GM23338 (cell line): ENCODE measurements at regions not wholly inside any gene's neighbourhood (a gene's known extent, or its start where the extent isn't known, plus 50 kb on each side); places are given as distances from the start of the nearest gene placed in this dataset.

Experiments used
- ATAC-seq: fragments of 200-7000 bp; cut with Tn5 transposase; 3 replicates; pipeline ENCODE4 v1.9.1; 2020
- DNase-seq: peaks from one replicate; pipeline ENCODE4 v3.0.0-alpha.2; 2015; ENCODE audit warnings: low spot score
- H2AFZ ChIP-seq: fragments of 200-600 bp; sonication (generic); 2 replicates; pipeline ENCODE4 v1.8.0; 2016; ENCODE audit warnings: antibody characterized with exemption, mild to moderate bottlenecking, moderate library complexity
- H3F3A ChIP-seq: fragments of 200-600 bp; sonication (generic); replicated peaks from 2 replicates; pipeline ENCODE4 v1.8.0; 2017; ENCODE audit warnings: antibody characterized with exemption, mixed run types, low read depth
- H3K27ac ChIP-seq: fragments of 200-600 bp; sonication (generic); 2 replicates; pipeline ENCODE4 v1.6.1; 2016; ENCODE audit warnings: low read depth
- H3K27me3 ChIP-seq: fragments of 200-600 bp; sonication (generic); 2 replicates; pipeline ENCODE4 v1.8.0; 2016; ENCODE audit warnings: mild to moderate bottlenecking, mixed run types, moderate library complexity; ENCODE audit not compliant: insufficient read depth
- H3K36me3 ChIP-seq: fragments of 200-600 bp; sonication (generic); 2 replicates; pipeline ENCODE4 v1.8.0; 2016; ENCODE audit warnings: mild to moderate bottlenecking; ENCODE audit not compliant: insufficient read depth
- H3K4me1 ChIP-seq: fragments of 200-600 bp; sonication (generic); 2 replicates; pipeline ENCODE4 v1.8.0; 2016; ENCODE audit warnings: mild to moderate bottlenecking, moderate library complexity; ENCODE audit not compliant: insufficient read depth
- H3K4me2 ChIP-seq: fragments of 200-600 bp; sonication (generic); 2 replicates; pipeline ENCODE4 v1.7.1; 2017; ENCODE audit warnings: mixed run types
- H3K4me3 ChIP-seq: fragments of 200-600 bp; sonication (generic); 2 replicates; pipeline ENCODE4 v1.6.1; 2016; ENCODE audit warnings: mixed run types
- H3K79me2 ChIP-seq: fragments of 200-600 bp; sonication (generic); replicated peaks from 2 replicates; pipeline ENCODE4 v1.8.0; 2017; ENCODE audit warnings: mild to moderate bottlenecking; ENCODE audit not compliant: insufficient read depth
- H3K9me2 ChIP-seq: fragments of 200-600 bp; sonication (generic); 2 replicates; pipeline ENCODE4 v1.8.0; 2017; ENCODE audit not compliant: insufficient read depth
- H4K20me1 ChIP-seq: fragments of 200-600 bp; sonication (generic); replicated peaks from 2 replicates; pipeline ENCODE4 v1.8.0; 2017; ENCODE audit warnings: mild to moderate bottlenecking; ENCODE audit not compliant: insufficient read depth
- H3K27ac Mint-ChIP-seq: 2 replicates; pipeline ENCODE4 v1.8.0; 2020; ENCODE audit warnings: inconsistent platforms, mild to moderate bottlenecking, moderate library complexity, mixed read lengths
- H3K27me3 Mint-ChIP-seq: 3 replicates; pipeline ENCODE4 v1.8.0; 2022; ENCODE audit warnings: low read depth, mild to moderate bottlenecking, moderate library complexity, mixed read lengths, inconsistent platforms; ENCODE audit not compliant: insufficient read depth, poor library complexity
- H3K36me3 Mint-ChIP-seq: 3 replicates; pipeline ENCODE4 v1.8.0; 2021; ENCODE audit warnings: low read depth, mild to moderate bottlenecking, inconsistent platforms, moderate library complexity, mixed read lengths
- H3K4me1 Mint-ChIP-seq: 3 replicates; pipeline ENCODE4 v1.8.0; 2020; ENCODE audit warnings: mild to moderate bottlenecking, inconsistent platforms, mixed read lengths
- H3K4me3 Mint-ChIP-seq: 3 replicates; pipeline ENCODE4 v1.8.0; 2021; ENCODE audit warnings: moderate library complexity, mild to moderate bottlenecking, inconsistent platforms, mixed read lengths
- H3K9me3 Mint-ChIP-seq: 3 replicates; pipeline ENCODE4 v1.8.0; 2020; ENCODE audit warnings: moderate library complexity, mild to moderate bottlenecking, inconsistent platforms, mixed read lengths
- ETS1 ChIP-seq: IDR thresholded peaks from 2 replicates; pipeline ENCODE4 v1.6.1; 2016; ENCODE audit warnings: antibody characterized with exemption
- EZH2 ChIP-seq: fragments of 200-600 bp; sonication (generic); IDR thresholded peaks from one replicate; pipeline ENCODE4 v1.8.0; 2017; ENCODE audit warnings: antibody characterized with exemption, mild to moderate bottlenecking, low read depth; ENCODE audit not compliant: unreplicated experiment
- JUNB ChIP-seq: IDR thresholded peaks from one replicate; pipeline ENCODE4 v1.6.1; 2016; ENCODE audit warnings: antibody characterized with exemption; ENCODE audit not compliant: unreplicated experiment
- NANOG ChIP-seq: IDR thresholded peaks from 2 replicates; pipeline ENCODE4 v1.6.1; 2016; ENCODE audit warnings: antibody characterized with exemption, borderline replicate concordance
- POLR2AphosphoS5 ChIP-seq: IDR thresholded peaks from 2 replicates; pipeline ENCODE4 v1.6.1; 2016; ENCODE audit warnings: antibody characterized with exemption, low read depth
- REST ChIP-seq: IDR thresholded peaks from one replicate; pipeline ENCODE4 v1.6.1; 2018; ENCODE audit warnings: antibody characterized with exemption; ENCODE audit not compliant: unreplicated experiment
- ZNF114 ChIP-seq: fragments of 250-450 bp; sonication (Bioruptor Pico); IDR thresholded peaks from 2 replicates; pipeline ENCODE4 v1.5.0; 2020; ENCODE audit warnings: mild to moderate bottlenecking, moderate library complexity
- ZNF331 ChIP-seq: fragments of 250-450 bp; sonication (Bioruptor Pico); IDR thresholded peaks from 2 replicates; pipeline ENCODE4 v1.5.0; 2020; ENCODE audit warnings: low read depth, mild to moderate bottlenecking, moderate library complexity
- ZNF462 ChIP-seq: fragments of 250-450 bp; sonication (Bioruptor Pico); IDR thresholded peaks from 2 replicates; pipeline ENCODE4 v1.5.0; 2020; ENCODE audit warnings: mild to moderate bottlenecking, moderate library complexity

GRCh38 chr4:19241895-19242294 lies 1009.8 kb upstream of the SLIT2 start:
- no peak overlapping the region for H3K4me3 Mint-ChIP-seq
- no peaks in the 10 kb centered on the region for H3K36me3 ChIP-seq
- H3K4me2 ChIP-seq: no peak overlapping the region
- H4K20me1 ChIP-seq: no peaks in the 10 kb centered on the region
- H3K9me3 Mint-ChIP-seq: no peaks in the 10 kb centered on the region
- no peak for DNase-seq
- no peaks in the 10 kb centered on the region for H3K4me1 ChIP-seq
- peaks cover 3% of the 10 kb centered on the region; the same call in 1 of the 3 replicates for H3K4me1 Mint-ChIP-seq
- no peak for ATAC-seq
- no peak overlapping the region for H3K4me3 ChIP-seq
- H3K27me3 Mint-ChIP-seq: no peaks in the 10 kb centered on the region
- H3K36me3 Mint-ChIP-seq: no peaks in the 10 kb centered on the region
- H3K27ac Mint-ChIP-seq: no peak overlapping the region
- H3K9me2 ChIP-seq: no peaks in the 10 kb centered on the region
- H3K27me3 ChIP-seq: no peaks in the 10 kb centered on the region
- no peak overlapping the region for H3K27ac ChIP-seq
- H2AFZ ChIP-seq: no peak overlapping the region
- no peaks in the 10 kb centered on the region for H3F3A ChIP-seq
- no peak for TF ChIP-seq JUNB
- no peak for TF ChIP-seq POLR2AphosphoS5
- TF ChIP-seq EZH2: no peak
- no peak for TF ChIP-seq ZNF331
- TF ChIP-seq ETS1: no peak
- no peak for TF ChIP-seq REST
- TF ChIP-seq ZNF462 (CRISPR knock-in tag): no peak
- no peak for TF ChIP-seq NANOG
- no peak for TF ChIP-seq ZNF114 (CRISPR knock-in tag)
- no peaks in the 10 kb centered on the region for H3K79me2 ChIP-seq
